ENCODE measurements at regions not wholly inside any gene's neighbourhood (a gene's known extent, or its start where the extent isn't known, plus 50 kb on each side); places are given as distances from the start of the nearest gene placed in this dataset.

DNA sequence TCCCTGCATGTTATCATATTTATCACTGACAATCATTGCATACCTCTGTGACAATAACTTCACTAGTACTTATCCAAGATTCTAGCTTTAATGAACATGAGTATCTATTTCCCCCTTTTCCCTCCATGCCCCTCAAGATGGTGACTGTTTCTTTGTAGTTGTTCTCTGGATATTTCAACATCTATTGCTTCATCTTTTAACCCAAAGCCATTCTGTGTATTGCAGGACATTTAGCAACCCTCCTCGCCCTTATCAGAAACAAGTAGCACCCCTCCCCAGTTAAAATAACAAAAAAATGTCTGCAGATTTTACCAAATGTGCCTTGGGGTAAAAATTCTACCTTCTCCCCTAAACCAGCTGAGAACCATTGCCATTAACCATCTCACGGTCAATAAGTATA is 979.8 kb upstream of the MANEA start:
- no peak for TF ChIP-seq ZNF274 (IDR thresholded peaks at IDR 0.05; ENCODE audit: low read depth, low read length)
- no peak for TF ChIP-seq CEBPB (IDR thresholded peaks at IDR 0.05; ENCODE audit: low read depth)
- TF ChIP-seq POLR2AphosphoS5 (IDR thresholded peaks at IDR 0.05; ENCODE audit: low read depth, low read length): no peak
- TF ChIP-seq EZH2phosphoT487 (IDR thresholded peaks at IDR 0.05; ENCODE audit: borderline replicate concordance): no peak
- TF ChIP-seq POLR2A (IDR thresholded peaks at IDR 0.05; ENCODE audit: borderline replicate concordance, extremely low read depth, insufficient read depth, insufficient read length): no peak
- no peak for TF ChIP-seq RAD21 (IDR thresholded peaks at IDR 0.05; ENCODE audit: low read depth)
- TF ChIP-seq, protein P1, sequence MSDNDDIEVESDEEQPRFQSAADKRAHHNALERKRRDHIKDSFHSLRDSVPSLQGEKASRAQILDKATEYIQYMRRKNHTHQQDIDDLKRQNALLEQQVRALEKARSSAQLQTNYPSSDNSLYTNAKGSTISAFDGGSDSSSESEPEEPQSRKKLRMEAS (IDR thresholded peaks at IDR 0.05): no peak
- TF ChIP-seq, protein P2, sequence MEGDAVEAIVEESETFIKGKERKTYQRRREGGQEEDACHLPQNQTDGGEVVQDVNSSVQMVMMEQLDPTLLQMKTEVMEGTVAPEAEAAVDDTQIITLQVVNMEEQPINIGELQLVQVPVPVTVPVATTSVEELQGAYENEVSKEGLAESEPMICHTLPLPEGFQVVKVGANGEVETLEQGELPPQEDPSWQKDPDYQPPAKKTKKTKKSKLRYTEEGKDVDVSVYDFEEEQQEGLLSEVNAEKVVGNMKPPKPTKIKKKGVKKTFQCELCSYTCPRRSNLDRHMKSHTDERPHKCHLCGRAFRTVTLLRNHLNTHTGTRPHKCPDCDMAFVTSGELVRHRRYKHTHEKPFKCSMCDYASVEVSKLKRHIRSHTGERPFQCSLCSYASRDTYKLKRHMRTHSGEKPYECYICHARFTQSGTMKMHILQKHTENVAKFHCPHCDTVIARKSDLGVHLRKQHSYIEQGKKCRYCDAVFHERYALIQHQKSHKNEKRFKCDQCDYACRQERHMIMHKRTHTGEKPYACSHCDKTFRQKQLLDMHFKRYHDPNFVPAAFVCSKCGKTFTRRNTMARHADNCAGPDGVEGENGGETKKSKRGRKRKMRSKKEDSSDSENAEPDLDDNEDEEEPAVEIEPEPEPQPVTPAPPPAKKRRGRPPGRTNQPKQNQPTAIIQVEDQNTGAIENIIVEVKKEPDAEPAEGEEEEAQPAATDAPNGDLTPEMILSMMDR (IDR thresholded peaks at IDR 0.05 in 2 of 3, conservative IDR thresholded peaks at IDR 0.05 in 1 of 3; ENCODE audit: borderline replicate concordance in 1 of 3, insufficient read depth in 1 of 3, low read depth in 2 of 3, low read length in 2 of 3): no peak
- TF ChIP-seq TCF7L2 (IDR thresholded peaks at IDR 0.05; ENCODE audit: borderline replicate concordance, extremely low read depth, insufficient read depth, insufficient read length): no peak
- TF ChIP-seq EZH2 (IDR thresholded peaks at IDR 0.05): no peak
- TF ChIP-seq, protein P3, sequence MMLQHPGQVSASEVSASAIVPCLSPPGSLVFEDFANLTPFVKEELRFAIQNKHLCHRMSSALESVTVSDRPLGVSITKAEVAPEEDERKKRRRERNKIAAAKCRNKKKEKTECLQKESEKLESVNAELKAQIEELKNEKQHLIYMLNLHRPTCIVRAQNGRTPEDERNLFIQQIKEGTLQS (IDR thresholded peaks at IDR 0.05): no peak

Data from HCT116 (cell line).